Type B pancreatic cell (in vitro differentiated cells): ENCODE measurements at regions not wholly inside any gene's neighbourhood (a gene's known extent, or its start where the extent isn't known, plus 50 kb on each side); places are given as distances from the start of the nearest gene placed in this dataset.

Source experiments
- DNase-seq: peaks from one replicate; pipeline ENCODE4 v3.0.0; 2021; ENCODE audit warnings: mixed read lengths; ENCODE audit not compliant: unreplicated experiment; ENCODE audit errors: extremely low spot score
- H3K27ac Mint-ChIP-seq: 2 replicates; pipeline ENCODE4 v1.8.0; 2021; ENCODE audit warnings: mild to moderate bottlenecking, mixed read lengths
- H3K27me3 Mint-ChIP-seq: 2 replicates; pipeline ENCODE4 v1.8.0; 2021; ENCODE audit warnings: mixed read lengths
- H3K36me3 Mint-ChIP-seq: 2 replicates; pipeline ENCODE4 v1.8.0; 2021; ENCODE audit warnings: mixed read lengths
- H3K4me1 Mint-ChIP-seq: one replicate; pipeline ENCODE4 v1.8.0; 2021; ENCODE audit warnings: mixed read lengths; ENCODE audit not compliant: unreplicated experiment
- H3K4me3 Mint-ChIP-seq: 2 replicates; pipeline ENCODE4 v1.8.0; 2021; ENCODE audit warnings: mild to moderate bottlenecking, mixed read lengths
- H3K9me3 Mint-ChIP-seq: 2 replicates; pipeline ENCODE4 v1.8.0; 2021; ENCODE audit warnings: mixed read lengths
- CTCF ChIP-seq: fragments of 200-600 bp; sonication (generic); conservative IDR thresholded peaks from 2 replicates; pipeline ENCODE4 v1.5.0; 2021; ENCODE audit warnings: antibody characterized with exemption, mild to moderate bottlenecking

- H3K4me1 Mint-ChIP-seq = no peaks in the 10 kb centered on the region
- no peak overlapping the region for H3K27ac Mint-ChIP-seq
- H3K27me3 Mint-ChIP-seq = peaks cover 11% of the 10 kb centered on the region
- no peak overlapping the region for H3K4me3 Mint-ChIP-seq
- peaks cover 7% of the 10 kb centered on the region for H3K36me3 Mint-ChIP-seq
- DNase-seq = no peak
- no peak for TF ChIP-seq CTCF
- peaks cover 11% of the 10 kb centered on the region for H3K9me3 Mint-ChIP-seq
Measured at GRCh38 chr12:22788913-22789312, 163.9 kb downstream of the ETNK1 start.

DNA sequence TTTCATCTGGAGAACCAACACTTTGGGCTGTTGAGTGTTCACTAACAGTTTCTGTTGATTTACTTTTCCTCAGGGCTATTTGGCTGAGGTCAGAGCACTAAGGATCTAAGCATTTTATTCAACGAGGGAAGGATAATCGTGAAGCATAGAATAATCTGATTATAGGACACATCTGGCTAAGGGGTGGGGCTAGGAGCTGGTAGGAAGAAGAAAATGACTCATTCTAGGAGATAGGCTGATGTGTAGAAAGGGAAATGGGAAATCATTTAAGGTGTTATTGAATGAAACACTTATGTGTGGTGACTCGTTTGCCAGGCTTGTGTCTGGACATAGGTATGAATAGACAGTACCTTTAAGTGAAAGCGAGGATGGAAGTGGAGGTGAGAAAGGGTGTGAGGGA is 167.2 kb downstream of the ETNK1 start:
- no peak overlapping the region for H3K27ac Mint-ChIP-seq

GRCh38 chr12:22794017-22794416 is 169.0 kb downstream of the ETNK1 start:
- no peak for DNase-seq
- H3K27me3 Mint-ChIP-seq = peaks cover 4% of the 10 kb centered on the region
- no peaks in the 10 kb centered on the region for H3K4me1 Mint-ChIP-seq
- TF ChIP-seq CTCF = no peak
- H3K36me3 Mint-ChIP-seq = peaks cover 7% of the 10 kb centered on the region
- no peak overlapping the region for H3K27ac Mint-ChIP-seq
- H3K9me3 Mint-ChIP-seq = peaks cover 8% of the 10 kb centered on the region
- no peak overlapping the region for H3K4me3 Mint-ChIP-seq

More for the DNA sequence above, 167.2 kb downstream of the ETNK1 start:
- Mint-ChIP-seq H3K36me3 (peaks cover 9% of the 10 kb centered on the region), H3K4me3 (no peak overlapping the region), H3K4me1 (no peaks in the 10 kb centered on the region), H3K9me3 (peaks cover 8% of the 10 kb centered on the region), H3K27me3 (peaks cover 4% of the 10 kb centered on the region)
- no peak for DNase-seq
- TF ChIP-seq CTCF = no peak

GRCh38 chr12:22796941-22797630 is 172.1 kb downstream of the ETNK1 start:
- TF ChIP-seq CTCF = no peak
- Mint-ChIP-seq H3K4me3 (no peak overlapping the region), H3K36me3 (peaks cover 7% of the 10 kb centered on the region), H3K27me3 (peaks cover 4% of the 10 kb centered on the region), H3K4me1 (no peaks in the 10 kb centered on the region), H3K27ac (no peak overlapping the region), H3K9me3 (peaks cover 4% of the 10 kb centered on the region)
- no peak for DNase-seq

GRCh38 chr12:22797701-22798100 is 172.7 kb downstream of the ETNK1 start:
- TF ChIP-seq CTCF = no peak
- no peak overlapping the region for H3K27ac Mint-ChIP-seq
- H3K4me3 Mint-ChIP-seq = no peak overlapping the region
- H3K9me3 Mint-ChIP-seq = no peaks in the 10 kb centered on the region
- no peak for DNase-seq
- H3K36me3 Mint-ChIP-seq = peaks cover 4% of the 10 kb centered on the region
- H3K4me1 Mint-ChIP-seq = no peaks in the 10 kb centered on the region
- no peaks in the 10 kb centered on the region for H3K27me3 Mint-ChIP-seq
